Upper lobe of left lung (tissue), 4 donors: ENCODE measurements at regions not wholly inside any gene's neighbourhood (a gene's known extent, or its start where the extent isn't known, plus 50 kb on each side); places are given as distances from the start of the nearest gene placed in this dataset.

Experiments
- EP300 ChIP-seq, 4 donors: sonication (generic); formaldehyde crosslinking; IDR thresholded peaks; one replicate each; pipeline ENCODE4 v1.5.1; 2017; ENCODE audit warnings: antibody characterized with exemption in 4 of 4, control low read depth in 2 of 4
- POLR2A ChIP-seq, 4 donors: fragments of 450-650 bp; IDR thresholded peaks; one replicate each; pipeline ENCODE4 v1.5.1; 2016 to 2017; ENCODE audit warnings: antibody characterized with exemption in 4 of 4, mild to moderate bottlenecking in 2 of 4
- POLR2AphosphoS5 ChIP-seq, 2 donors: sonication (generic); formaldehyde crosslinking; IDR thresholded peaks; one replicate each; pipeline ENCODE4 v1.5.1; 2017; ENCODE audit warnings: antibody characterized with exemption in 2 of 2
- TF ChIP-seq, protein P1 (sequence below), 6 experiments: fragments of 450-650 bp in 4 of 6; fragments of 200-600 bp in 2 of 6; sonication (generic) in 2 of 6; IDR thresholded peaks; one replicate each; pipeline ENCODE4 v1.5.1; 2016 to 2019; ENCODE audit warnings: antibody characterized with exemption in 6 of 6

DNA sequence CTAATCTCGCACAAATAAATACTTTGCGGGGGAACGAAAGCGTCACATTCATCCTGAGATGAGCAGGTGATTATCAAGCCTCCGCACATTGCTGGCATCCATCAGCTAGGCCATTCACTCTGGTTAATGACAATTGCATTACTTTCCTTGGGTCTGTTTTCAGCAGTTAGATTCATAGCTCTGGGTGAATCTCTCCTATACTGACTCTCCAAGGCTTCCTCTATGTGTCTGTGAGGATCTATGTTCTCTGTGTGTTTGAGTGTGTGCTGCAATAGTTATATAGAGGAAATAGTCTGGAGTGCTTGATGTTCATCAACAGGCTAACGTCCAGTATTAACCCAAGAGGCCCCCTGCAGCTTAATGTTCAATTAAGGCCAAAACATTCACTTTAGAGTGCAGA is 133.0 kb upstream of the CTTNBP2NL start:
- TF ChIP-seq, protein P1, sequence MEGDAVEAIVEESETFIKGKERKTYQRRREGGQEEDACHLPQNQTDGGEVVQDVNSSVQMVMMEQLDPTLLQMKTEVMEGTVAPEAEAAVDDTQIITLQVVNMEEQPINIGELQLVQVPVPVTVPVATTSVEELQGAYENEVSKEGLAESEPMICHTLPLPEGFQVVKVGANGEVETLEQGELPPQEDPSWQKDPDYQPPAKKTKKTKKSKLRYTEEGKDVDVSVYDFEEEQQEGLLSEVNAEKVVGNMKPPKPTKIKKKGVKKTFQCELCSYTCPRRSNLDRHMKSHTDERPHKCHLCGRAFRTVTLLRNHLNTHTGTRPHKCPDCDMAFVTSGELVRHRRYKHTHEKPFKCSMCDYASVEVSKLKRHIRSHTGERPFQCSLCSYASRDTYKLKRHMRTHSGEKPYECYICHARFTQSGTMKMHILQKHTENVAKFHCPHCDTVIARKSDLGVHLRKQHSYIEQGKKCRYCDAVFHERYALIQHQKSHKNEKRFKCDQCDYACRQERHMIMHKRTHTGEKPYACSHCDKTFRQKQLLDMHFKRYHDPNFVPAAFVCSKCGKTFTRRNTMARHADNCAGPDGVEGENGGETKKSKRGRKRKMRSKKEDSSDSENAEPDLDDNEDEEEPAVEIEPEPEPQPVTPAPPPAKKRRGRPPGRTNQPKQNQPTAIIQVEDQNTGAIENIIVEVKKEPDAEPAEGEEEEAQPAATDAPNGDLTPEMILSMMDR (IDR thresholded peaks at IDR 0.05): no peak
- TF ChIP-seq POLR2A (IDR thresholded peaks at IDR 0.05) (no peak), EP300 (IDR thresholded peaks at IDR 0.05) (no peak), POLR2AphosphoS5 (IDR thresholded peaks at IDR 0.05) (no peak)
